ENCODE measurements at regions not wholly inside any gene's neighbourhood (a gene's known extent, or its start where the extent isn't known, plus 50 kb on each side); places are given as distances from the start of the nearest gene placed in this dataset.
"Not testable (repeated sequence)": the region's sequence is repeated elsewhere in the genome, so short reads cannot be mapped to it uniquely, and the experiment has no call there.

GRCh38 chr10:30762620-30763019 lies 133.1 kb upstream of the LYZL2 start:
- DNase-seq: no peak

GRCh38 chr10:30759423-30759822 lies 129.9 kb upstream of the LYZL2 start:
- DNase-seq: no peak

GRCh38 chr10:30758338-30758737 lies 128.8 kb upstream of the LYZL2 start:
- DNase-seq: no peak

- no peak for DNase-seq
These were observed 127.3 kb upstream of the LYZL2 start for GRCh38 chr10:30756896-30757295.

- no peak for DNase-seq
These were observed 126.6 kb upstream of the LYZL2 start for GRCh38 chr10:30756151-30756550.

GRCh38 chr10:30755441-30755953 lies 125.9 kb upstream of the LYZL2 start:
- no peak for DNase-seq

GRCh38 chr10:30752481-30752881 lies 122.9 kb upstream of the LYZL2 start:
- DNase-seq: no peak

GRCh38 chr10:30751678-30752331 lies 122.3 kb upstream of the LYZL2 start:
- peak; percentile 66 for DNase-seq

GRCh38 chr10:30750971-30751677 lies 121.6 kb upstream of the LYZL2 start:
- no peak for DNase-seq

- no peak for DNase-seq
These were observed 119.8 kb upstream of the LYZL2 start for GRCh38 chr10:30749385-30749784.

- no peak for DNase-seq
These were observed 118.8 kb upstream of the LYZL2 start for GRCh38 chr10:30748152-30748973.

GRCh38 chr10:30747633-30748032 lies 118.1 kb upstream of the LYZL2 start:
- peak; percentile 32 for DNase-seq

GRCh38 chr10:30745953-30746352 lies 116.4 kb upstream of the LYZL2 start:
- DNase-seq: no peak

GRCh38 chr10:30744106-30744505 lies 114.6 kb upstream of the LYZL2 start:
- no peak for DNase-seq

GRCh38 chr10:30743586-30743985 lies 114.0 kb upstream of the LYZL2 start:
- no peak for DNase-seq

- DNase-seq: no peak
These were observed 112.9 kb upstream of the LYZL2 start for GRCh38 chr10:30742471-30742870.

- DNase-seq: not testable (repeated sequence)
These were observed 111.2 kb upstream of the LYZL2 start for GRCh38 chr10:30740774-30741173.

GRCh38 chr10:30738416-30738815 lies 108.9 kb upstream of the LYZL2 start:
- no peak for DNase-seq

- DNase-seq: no peak
These were observed 108.4 kb upstream of the LYZL2 start for GRCh38 chr10:30737931-30738391.

GRCh38 chr10:30736685-30737232 lies 107.2 kb upstream of the LYZL2 start:
- DNase-seq: no peak

- DNase-seq: no peak
These were observed 105.3 kb upstream of the LYZL2 start for GRCh38 chr10:30734901-30735300.

GRCh38 chr10:30732671-30733070 lies 103.1 kb upstream of the LYZL2 start:
- DNase-seq: no peak

- DNase-seq: no peak
These were observed 102.4 kb upstream of the LYZL2 start for GRCh38 chr10:30731963-30732362.

Data from stimulated activated CD4-positive, alpha-beta T cell treated with anti-CD3 and anti-CD28 coated beads, Interleukin-4, amount 100 ng/mL, for 1 hour (primary cell).